Fibroblast of lung (primary cell): ENCODE measurements at regions not wholly inside any gene's neighbourhood (a gene's known extent, or its start where the extent isn't known, plus 50 kb on each side); places are given as distances from the start of the nearest gene placed in this dataset.

Source experiments
- DNase-seq, 2 donors: peaks; one replicate each; pipeline versions ENCODE4 v3.0.0 to v3.0.0-alpha.2; 2010; ENCODE audit warnings: low read depth in 2 of 2
- H2AFZ ChIP-seq: 2 replicates; pipeline ENCODE4 v1.5.1; 2012; ENCODE audit warnings: low read length, control low read depth, inconsistent platforms
- H3K27ac ChIP-seq: 2 replicates; pipeline ENCODE4 v1.5.1; 2011; ENCODE audit warnings: low read length, control low read depth; ENCODE audit not compliant: insufficient read depth
- H3K27me3 ChIP-seq: 2 replicates; pipeline ENCODE4 v1.5.1; 2011; ENCODE audit warnings: mild to moderate bottlenecking, low read length; ENCODE audit not compliant: control insufficient read depth, insufficient read depth
- H3K36me3 ChIP-seq: 2 replicates; pipeline ENCODE4 v1.5.1; 2011; ENCODE audit warnings: low read length; ENCODE audit not compliant: control insufficient read depth, insufficient read depth
- H3K4me1 ChIP-seq: 2 replicates; pipeline ENCODE4 v1.5.1; 2011; ENCODE audit warnings: low read length; ENCODE audit not compliant: control insufficient read depth, insufficient read depth; ENCODE audit errors: extremely low read depth
- H3K4me2 ChIP-seq: 2 replicates; pipeline ENCODE4 v1.5.1; 2011; ENCODE audit warnings: low read length, control low read depth; ENCODE audit not compliant: insufficient read depth; ENCODE audit errors: extremely low read depth
- H3K4me3 ChIP-seq, 4 experiments: fragments of 200-600 bp in 1 of 4; sonication (generic) in 1 of 4; replicated peaks in 1 of 4; 2 replicates each; pipeline ENCODE4 v1.5.1; 2011 to 2016; ENCODE audit warnings: low read length in 4 of 4, low read depth in 3 of 4, mild to moderate bottlenecking in 3 of 4, control low read depth in 2 of 4, inconsistent platforms in 1 of 4, mixed read lengths in 1 of 4; ENCODE audit not compliant: insufficient read depth in 1 of 4; ENCODE audit errors: control extremely low read depth in 1 of 4
- H3K79me2 ChIP-seq: 2 replicates; pipeline ENCODE4 v1.5.1; 2012; ENCODE audit warnings: mild to moderate bottlenecking, low read length, inconsistent platforms; ENCODE audit not compliant: control insufficient read depth, insufficient read depth
- H3K9ac ChIP-seq: 2 replicates; pipeline ENCODE4 v1.5.1; 2011; ENCODE audit warnings: mild to moderate bottlenecking, low read length, control low read depth; ENCODE audit not compliant: insufficient read depth
- H3K9me3 ChIP-seq: 2 replicates; pipeline ENCODE4 v1.5.1; 2012; ENCODE audit warnings: low read depth, low read length; ENCODE audit not compliant: control insufficient read depth, insufficient read depth
- H4K20me1 ChIP-seq: 2 replicates; pipeline ENCODE4 v1.5.1; 2011; ENCODE audit warnings: low read length; ENCODE audit not compliant: control insufficient read depth, insufficient read depth; ENCODE audit errors: extremely low read depth
- CTCF ChIP-seq, 2 donors: IDR thresholded peaks in 1 of 2; conservative IDR thresholded peaks in 1 of 2; 1 replicate in 1 of 2; 2 replicates in 1 of 2; pipeline ENCODE4 v1.5.1; 2011 to 2012; ENCODE audit warnings: low read length in 2 of 2, control low read depth in 1 of 2, inconsistent platforms in 1 of 2, low read depth in 1 of 2, mild to moderate bottlenecking in 1 of 2
- EZH2 ChIP-seq: IDR thresholded peaks from 2 replicates; pipeline ENCODE4 v1.5.1; 2012; ENCODE audit warnings: low read length, control low read depth, mild to moderate bottlenecking; ENCODE audit errors: missing control alignments

GRCh38 chrY:7866976-7867375 lies 955.4 kb upstream of the AMELY start:
- Histone ChIP-seq H3K4me1 (no peaks in the 10 kb centered on the region), H3K36me3 (no peaks in the 10 kb centered on the region), H3K79me2 (no peaks in the 10 kb centered on the region), H3K9ac (no peak overlapping the region), H3K27ac (no peak overlapping the region), H3K4me2 (no peak overlapping the region), H2AFZ (no peak overlapping the region), H4K20me1 (no peaks in the 10 kb centered on the region), H3K9me3 (no peaks in the 10 kb centered on the region), H3K27me3 (no peaks in the 10 kb centered on the region), H3K4me3 (no peak overlapping the region)
- no peak for DNase-seq
- TF ChIP-seq EZH2 = no peak
- no peak for TF ChIP-seq CTCF (conservative IDR thresholded peaks at IDR 0.05 in 1 of 2, IDR thresholded peaks at IDR 0.05 in 1 of 2; ENCODE audit: low read depth in 1 of 2, low read length in 2 of 2)

DNA sequence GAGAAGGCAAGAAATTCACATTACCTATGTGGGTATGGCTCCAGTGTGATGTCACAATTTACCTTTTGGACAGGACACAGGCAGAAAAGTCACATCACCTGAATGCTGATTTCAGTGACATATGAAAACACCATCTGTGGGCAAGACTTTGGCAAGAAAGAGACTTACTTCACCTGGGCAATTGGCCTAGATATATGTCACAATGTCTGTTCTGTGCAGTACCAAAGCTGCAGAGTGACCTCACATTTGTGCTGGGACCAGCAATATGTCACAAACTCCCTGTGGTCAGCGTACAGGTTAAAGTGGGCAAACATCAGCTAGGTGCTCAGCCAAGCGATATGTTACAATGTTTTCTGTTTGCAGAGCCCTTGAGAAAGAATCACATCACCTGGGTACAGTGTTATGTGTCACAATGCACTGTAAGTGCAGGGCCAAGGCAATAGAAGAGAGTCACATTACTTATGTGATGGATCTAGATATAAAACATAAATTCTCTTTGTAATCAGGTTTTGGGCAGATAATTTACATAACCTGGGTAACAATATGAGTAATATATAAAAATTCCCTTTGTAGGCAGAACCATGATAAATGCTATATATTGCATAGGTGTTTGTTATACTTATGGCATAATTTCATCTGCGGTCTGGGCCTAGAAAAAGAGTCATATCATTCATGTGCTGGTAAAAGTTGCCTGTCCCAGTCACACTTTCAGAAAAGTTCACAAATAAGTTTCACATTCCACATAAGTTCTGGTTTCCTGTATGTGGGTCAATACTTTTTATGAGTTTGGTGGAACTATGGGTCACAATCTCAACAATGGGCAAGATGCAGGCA lies 949.4 kb upstream of the AMELY start:
- TF ChIP-seq EZH2 (no peak), CTCF (conservative IDR thresholded peaks at IDR 0.05 in 1 of 2, IDR thresholded peaks at IDR 0.05 in 1 of 2; ENCODE audit: low read depth in 1 of 2, low read length in 2 of 2) (no peak)
- H3K27me3 ChIP-seq = no peaks in the 10 kb centered on the region
- H3K4me1 ChIP-seq = no peaks in the 10 kb centered on the region
- no peaks in the 10 kb centered on the region for H3K9me3 ChIP-seq
- no peak overlapping the region for H3K4me3 ChIP-seq
- no peaks in the 10 kb centered on the region for H3K79me2 ChIP-seq
- no peaks in the 10 kb centered on the region for H4K20me1 ChIP-seq
- no peak for DNase-seq
- no peaks in the 10 kb centered on the region for H3K36me3 ChIP-seq
- no peak overlapping the region for H3K9ac ChIP-seq
- H3K27ac ChIP-seq = no peak overlapping the region
- H2AFZ ChIP-seq = no peak overlapping the region
- H3K4me2 ChIP-seq = no peak overlapping the region

DNA sequence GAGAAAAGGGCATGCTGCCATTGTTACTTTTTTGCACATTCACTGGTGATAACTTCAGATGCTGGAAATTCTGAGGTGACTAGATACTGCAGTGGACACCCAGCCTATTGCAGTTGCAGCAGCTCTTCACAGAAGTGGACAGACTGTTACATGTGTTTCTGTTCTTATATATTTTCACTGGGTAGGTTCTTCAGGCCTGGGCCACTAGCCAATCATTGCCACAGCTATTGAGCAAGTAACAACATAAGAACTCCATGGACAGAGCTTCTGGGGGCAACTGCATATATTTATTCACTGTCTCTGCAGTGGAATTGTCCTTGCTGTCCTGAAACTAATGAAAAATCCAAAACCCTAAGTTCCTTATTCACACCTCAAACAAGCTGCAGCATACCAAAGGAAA lies 938.6 kb upstream of the AMELY start:
- DNase-seq = peak in 1 of 2 donors; percentile 14
- Histone ChIP-seq H3K4me2 (no peak overlapping the region), H3K4me1 (no peaks in the 10 kb centered on the region), H4K20me1 (no peaks in the 10 kb centered on the region), H3K36me3 (no peaks in the 10 kb centered on the region), H3K4me3 (no peak overlapping the region), H3K9me3 (no peaks in the 10 kb centered on the region), H3K9ac (no peak overlapping the region), H3K27ac (no peak overlapping the region), H3K79me2 (no peaks in the 10 kb centered on the region), H2AFZ (no peak overlapping the region), H3K27me3 (no peaks in the 10 kb centered on the region)
- TF ChIP-seq CTCF (conservative IDR thresholded peaks at IDR 0.05 in 1 of 2, IDR thresholded peaks at IDR 0.05 in 1 of 2; ENCODE audit: low read depth in 1 of 2, low read length in 2 of 2) = no peak
- no peak for TF ChIP-seq EZH2
